Sigmoid colon (tissue), 4 donors: ENCODE measurements at regions not wholly inside any gene's neighbourhood (a gene's known extent, or its start where the extent isn't known, plus 50 kb on each side); places are given as distances from the start of the nearest gene placed in this dataset.

Source experiments
- CTCF ChIP-seq, 4 experiments: fragments of 450-650 bp in 3 of 4; fragments of 200-600 bp in 1 of 4; IDR thresholded peaks; one replicate each; pipeline ENCODE4 v1.5.1; 2016 to 2019; ENCODE audit warnings: antibody characterized with exemption in 4 of 4, mild to moderate bottlenecking in 3 of 4, moderate library complexity in 2 of 4
- POLR2A ChIP-seq, 2 donors: fragments of 450-650 bp; IDR thresholded peaks; one replicate each; pipeline ENCODE4 v1.6.1; 2016; ENCODE audit warnings: antibody characterized with exemption in 2 of 2, mild to moderate bottlenecking in 2 of 2, moderate library complexity in 2 of 2
- POLR2AphosphoS5 ChIP-seq, 4 donors: sonication (generic); formaldehyde crosslinking; IDR thresholded peaks; one replicate each; pipeline ENCODE4 v1.6.1; 2017; ENCODE audit warnings: antibody characterized with exemption in 4 of 4

DNA sequence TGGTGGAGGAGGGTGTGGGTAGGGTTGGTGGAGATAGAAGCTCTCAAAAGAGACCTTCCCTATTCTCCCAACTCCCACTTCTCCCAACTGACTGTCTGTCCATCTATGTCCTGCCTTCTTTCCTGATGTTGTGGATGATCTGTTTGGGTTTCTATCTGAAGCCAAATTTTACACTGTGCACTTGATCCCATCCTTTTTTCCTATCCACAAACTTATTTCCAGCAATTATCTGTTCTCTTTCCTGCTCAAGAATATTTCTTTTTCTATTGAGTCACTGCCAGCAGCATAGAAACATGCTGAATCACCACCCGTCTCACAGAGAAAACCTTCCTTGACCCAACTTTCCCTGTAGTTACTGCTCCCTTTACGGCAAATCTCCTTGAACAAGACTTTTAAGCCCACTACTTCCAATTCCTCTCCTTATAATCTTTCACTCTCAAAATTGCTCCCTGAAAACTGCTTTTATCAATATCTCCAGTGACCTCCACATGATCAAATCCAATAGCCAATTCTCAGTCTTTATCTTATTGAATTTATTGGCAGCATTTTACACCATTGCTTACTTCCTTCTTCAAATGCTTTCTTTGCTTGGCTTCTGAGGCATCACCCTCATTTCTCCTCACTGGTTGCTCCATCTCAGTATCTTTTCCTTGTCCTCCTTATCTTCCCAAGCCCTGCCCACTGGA lies 141.2 kb upstream of the SLC7A14 start:
- no peak for TF ChIP-seq POLR2A (IDR thresholded peaks at IDR 0.05)
- no peak for TF ChIP-seq CTCF (IDR thresholded peaks at IDR 0.05)
- TF ChIP-seq POLR2AphosphoS5 (IDR thresholded peaks at IDR 0.05): no peak
